NCI-H1436 treated with DMSO at 0.1 percent for 48 hours (cell line): ENCODE measurements at regions not wholly inside any gene's neighbourhood (a gene's known extent, or its start where the extent isn't known, plus 50 kb on each side); places are given as distances from the start of the nearest gene placed in this dataset.
"Not testable (repeated sequence)": the region's sequence is repeated elsewhere in the genome, so short reads cannot be mapped to it uniquely, and the experiment has no call there.

Experiments
- DNase-seq: peaks from one replicate; lab custom pipeline; 2025; lab: John Stamatoyannopoulos, UW

DNA sequence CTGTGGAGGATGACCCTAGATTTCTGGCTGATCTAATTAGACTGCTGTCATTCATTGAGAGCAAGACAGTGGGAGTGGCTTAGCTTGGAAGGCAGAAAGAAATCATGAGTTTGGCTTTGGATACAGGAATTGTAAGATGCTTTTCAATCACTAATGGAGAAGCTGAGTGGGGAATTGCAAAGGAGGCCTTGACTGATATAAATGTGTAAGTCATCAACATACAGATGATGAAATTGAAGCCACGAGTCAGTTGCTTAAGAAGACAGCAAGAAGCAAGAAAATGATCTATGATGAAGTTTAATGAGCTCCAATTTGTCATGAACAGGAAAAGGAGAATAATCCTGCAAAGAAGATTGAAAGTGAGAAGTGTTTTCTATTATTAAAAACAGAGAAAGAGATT lies 136.7 kb upstream of the C1QTNF7 start:
- DNase-seq, result no peak

DNA sequence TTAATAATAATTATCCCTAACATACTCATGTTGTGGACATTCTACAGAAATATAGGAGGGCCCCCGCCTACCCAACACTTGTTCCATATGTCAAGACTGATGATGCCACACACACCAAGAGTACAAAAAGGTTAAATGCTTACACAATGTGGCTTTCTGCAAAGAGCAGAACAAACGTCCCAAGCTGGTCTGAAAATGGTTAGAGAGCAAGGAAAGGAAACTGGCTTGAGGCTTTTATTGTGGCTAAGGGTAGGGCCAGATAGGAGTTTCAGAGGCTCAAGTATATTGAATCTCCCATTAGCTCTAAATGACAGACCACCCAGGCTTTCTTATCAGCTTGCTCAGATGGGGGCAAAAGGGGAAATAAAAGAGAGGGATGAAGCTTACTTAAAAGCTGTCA lies 134.1 kb upstream of the C1QTNF7 start:
- no peak for DNase-seq

DNA sequence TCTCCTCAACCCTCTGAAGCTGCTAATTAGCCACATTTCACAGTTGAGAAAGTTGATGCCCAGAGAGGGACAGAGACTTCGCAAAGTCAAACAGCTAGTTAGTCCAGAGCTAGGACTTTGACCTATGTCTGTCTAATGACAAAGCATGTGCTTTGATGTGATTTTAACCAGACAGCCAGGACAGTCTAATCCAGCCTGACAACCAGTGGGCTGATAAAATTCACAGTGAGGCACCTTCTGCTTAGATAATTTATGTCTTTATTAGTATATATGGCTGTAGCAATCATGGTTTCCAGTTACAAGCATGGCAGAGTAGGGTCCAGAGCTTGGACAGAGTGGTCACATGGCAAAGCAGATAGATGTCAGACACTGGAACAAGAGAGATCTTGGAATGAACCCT lies 133.6 kb upstream of the C1QTNF7 start:
- DNase-seq, result no peak

DNA sequence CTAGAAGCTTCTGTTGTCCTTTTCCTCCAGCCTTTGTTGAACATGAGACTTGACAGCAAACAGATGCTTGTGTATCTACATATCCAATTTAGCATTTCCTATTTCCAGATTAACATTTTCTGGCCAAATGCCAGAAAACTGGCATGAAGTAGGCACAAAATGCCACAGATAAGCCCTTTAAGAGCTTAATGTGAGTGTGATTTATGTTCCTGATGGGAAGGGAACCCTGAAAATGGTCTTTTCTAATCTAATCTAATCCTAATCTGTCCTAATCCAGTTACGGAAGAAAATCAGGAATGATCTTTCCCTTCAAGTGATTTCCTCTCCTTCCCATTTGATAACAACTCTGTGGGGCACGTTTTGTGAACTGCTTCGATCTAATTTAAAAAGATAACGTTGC lies 133.0 kb upstream of the C1QTNF7 start:
- DNase-seq, result no peak

DNA sequence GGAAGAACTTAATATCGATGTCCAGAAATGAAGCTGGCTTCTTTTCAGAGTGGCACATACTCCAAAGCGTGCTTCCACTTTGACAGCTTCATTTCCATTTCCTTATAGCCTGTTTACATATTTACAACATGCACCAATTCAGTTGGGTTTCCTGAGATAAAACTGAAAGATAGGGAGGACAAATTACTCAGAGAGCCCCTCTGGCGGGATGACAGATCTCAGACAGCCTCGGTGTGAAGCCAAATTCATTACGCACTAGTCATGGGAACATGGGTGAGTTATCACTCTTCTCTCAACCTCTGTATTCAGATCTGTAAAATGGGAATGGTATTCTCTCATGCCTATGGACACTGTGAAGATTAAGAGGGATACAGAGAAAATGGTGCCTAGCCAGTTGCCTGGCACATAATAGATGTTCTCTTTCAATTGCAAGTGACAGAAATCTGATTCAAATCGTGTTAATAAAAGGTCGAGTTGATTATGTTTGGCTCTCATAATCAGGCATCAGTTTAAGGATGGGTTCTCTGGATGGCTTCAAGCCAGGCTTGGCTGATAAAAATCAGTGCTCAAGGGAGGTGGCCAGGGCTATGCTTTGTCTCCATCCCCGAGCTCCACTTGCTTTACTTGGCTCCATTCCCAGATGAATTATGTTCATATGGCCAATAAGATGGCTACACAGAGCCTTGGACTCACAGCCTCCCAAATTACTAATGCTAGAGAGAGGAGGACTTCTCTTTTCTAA lies 132.2 kb upstream of the C1QTNF7 start:
- DNase-seq, result no peak

DNA sequence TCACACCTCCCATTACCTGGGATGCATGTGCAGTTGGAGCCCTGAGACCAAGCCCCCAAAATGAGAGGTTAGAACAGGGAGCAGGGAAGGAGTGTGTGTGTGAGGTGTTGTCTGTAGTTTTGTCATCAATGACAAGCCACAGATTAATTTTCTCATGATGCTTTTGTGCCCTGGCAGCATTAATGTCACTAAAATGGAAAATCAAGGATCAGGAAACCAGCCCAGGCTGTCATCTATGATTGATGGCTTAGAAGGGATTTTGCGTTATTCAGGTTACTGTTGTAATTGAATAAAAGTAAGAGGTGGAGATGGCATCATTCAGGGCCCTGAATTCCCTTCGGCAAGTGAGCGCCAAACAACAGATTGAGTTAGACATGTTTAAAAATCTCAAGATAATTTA lies 130.5 kb upstream of the C1QTNF7 start:
- no peak for DNase-seq

DNA sequence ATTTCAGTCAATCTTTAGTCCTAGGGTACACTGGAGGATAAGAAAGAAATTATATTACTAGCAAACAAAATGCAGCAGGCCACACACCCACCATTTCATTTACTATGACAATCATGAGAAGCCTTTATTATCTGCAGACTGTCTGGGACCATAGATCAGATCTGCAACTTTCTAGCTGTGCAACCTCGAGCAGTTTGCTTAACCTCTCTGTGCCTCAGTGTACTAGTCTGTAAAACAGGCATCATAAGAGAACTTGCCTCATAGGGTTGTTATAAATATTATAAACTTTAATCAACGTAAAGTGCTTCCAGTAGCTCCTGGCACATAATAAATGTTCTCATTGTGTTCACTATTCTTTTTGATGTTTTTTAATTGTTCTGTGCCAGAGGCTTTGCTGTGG lies 128.2 kb upstream of the C1QTNF7 start:
- DNase-seq, result no peak

DNA sequence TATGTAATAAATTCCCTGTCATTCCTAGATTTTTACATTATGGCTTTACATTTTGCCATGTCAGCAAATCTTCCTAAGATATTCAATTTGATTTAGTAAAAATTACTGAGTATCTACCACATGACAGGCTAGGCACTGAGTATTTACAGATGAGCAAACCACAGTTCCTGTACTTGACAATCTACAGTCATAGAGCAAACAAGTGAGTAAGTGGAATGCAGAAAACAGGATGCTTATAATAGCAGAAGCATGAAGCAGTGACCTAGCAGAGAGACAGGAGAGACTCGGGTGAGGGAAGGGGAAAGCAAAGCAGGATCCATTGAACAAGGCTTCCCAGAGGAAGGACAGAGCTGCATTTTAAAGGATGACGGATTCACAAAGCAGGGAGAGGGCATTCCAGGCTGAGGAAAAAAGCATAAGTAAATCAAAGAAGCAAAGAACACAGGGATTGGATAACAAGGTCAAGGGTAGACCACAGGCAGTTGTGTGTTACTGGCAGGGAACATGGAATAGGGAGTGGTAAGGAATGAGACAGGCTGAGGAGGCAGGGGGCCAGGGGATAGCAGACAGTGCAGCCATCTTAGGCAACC lies 124.7 kb upstream of the C1QTNF7 start:
- no peak for DNase-seq

DNA sequence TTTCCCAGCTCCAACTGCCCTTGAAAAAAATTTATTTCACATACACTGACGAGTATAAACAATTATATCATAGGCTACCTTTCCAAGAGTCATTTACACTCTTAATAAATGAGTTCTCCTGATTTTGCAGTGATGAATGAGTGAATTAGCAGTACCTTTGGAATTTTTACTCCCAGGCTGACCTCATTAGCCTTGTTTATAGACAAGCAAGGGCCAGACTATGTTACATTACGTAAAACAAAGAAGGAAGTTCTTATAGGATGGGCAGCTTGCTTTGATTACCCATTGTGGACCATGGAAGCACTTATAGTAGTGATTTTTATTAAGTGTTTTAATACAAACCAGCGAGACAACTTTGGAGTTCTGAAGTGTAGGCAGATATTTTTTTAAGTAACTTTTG lies 112.9 kb upstream of the C1QTNF7 start:
- DNase-seq, result no peak

DNA sequence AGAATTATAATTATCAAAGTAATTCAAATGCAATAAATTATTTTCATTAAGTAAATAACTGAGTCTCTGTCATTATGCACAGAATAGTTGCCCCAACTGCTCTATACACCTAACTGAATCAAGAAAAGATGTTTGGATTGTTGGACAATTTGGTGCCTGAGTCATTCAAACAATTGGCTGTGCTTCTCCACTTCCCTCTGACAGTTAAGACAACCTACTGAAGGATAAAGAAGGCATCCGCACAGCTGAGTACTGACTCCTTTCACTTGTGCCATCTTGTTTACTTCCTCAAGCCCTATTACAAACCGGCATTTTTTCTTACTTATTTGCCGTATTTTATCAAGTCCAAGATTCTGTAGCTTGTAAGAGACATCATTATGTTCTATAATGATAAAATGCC lies 110.6 kb upstream of the C1QTNF7 start:
- DNase-seq, result no peak

DNA sequence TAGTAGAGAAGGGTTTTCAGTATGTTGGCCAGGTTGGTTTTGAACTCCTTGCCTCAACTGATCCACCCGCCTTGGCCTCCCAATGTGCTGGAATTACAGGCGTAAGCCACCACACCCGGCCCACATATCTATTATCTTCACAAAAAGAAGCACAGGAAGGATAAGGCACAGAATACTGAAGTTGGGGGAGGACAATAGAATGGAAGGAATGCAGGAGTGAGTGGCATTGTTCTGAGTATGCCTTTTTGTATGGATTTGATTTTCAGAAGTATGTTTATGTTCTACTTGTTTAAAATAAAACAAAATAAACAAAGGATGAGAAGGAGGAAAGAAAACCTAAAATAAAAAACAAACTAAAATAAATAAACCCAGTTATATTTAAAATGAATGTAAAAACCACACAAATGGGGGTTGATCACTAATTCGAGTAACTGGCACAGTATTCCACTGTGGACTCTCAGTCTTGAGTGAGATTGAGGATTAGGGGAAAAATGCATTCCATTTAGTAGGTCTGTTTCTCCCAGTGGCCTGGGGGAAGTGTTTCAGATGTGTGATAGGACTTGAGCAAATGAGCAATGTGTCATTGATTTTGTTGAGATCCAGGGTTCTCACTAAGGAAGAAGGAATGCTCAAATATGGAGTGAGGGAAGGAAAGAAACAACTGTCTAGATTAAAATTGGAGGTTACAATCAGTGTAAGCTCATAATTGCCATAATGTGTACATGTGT lies 109.0 kb upstream of the C1QTNF7 start:
- DNase-seq, result no peak

DNA sequence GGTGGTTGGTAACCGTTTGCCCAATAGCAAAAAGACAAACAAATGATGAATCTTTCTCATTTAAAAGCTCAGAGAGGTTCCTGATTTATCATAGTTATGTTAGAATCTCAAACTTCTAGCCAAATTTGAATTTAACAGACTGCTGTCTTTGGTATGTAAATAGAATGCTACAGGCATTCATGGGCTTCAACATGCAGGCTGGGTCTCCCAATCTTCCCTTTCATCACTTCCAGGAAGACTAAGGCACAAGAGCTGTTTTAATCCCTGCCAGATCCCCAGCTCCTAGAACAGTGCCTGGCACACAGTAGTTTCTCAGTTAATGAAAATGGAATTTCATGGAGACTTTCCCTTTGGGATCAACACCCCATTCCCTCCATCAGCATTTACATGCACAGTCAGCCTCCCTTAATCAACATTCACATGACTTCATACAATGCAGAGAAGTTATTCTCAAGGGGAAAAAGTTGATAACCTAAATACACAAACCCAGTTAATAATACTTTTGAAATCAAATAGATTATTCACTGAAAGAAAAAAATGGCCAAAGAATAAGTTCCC lies 107.6 kb upstream of the C1QTNF7 start:
- DNase-seq, result no peak

DNA sequence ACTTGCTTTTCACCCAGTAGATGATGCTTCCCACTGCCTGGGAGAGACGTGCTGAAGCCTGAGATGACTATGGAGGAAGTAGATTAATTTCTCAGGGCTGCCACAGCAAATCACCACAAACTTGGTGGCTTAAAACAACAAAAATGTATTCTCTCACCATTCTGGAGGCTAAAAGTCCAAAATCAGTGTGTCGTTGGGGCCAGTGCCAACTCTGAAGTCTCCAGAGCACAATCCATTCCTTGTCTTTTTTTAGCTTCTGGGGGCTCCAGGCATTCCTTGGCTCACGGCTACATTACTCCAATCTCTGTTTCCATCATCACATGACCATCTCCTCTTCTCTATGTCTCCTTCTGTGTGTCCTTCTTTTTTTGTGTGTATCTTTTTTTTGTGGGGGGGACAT lies 105.8 kb upstream of the C1QTNF7 start:
- DNase-seq, result no peak

DNA sequence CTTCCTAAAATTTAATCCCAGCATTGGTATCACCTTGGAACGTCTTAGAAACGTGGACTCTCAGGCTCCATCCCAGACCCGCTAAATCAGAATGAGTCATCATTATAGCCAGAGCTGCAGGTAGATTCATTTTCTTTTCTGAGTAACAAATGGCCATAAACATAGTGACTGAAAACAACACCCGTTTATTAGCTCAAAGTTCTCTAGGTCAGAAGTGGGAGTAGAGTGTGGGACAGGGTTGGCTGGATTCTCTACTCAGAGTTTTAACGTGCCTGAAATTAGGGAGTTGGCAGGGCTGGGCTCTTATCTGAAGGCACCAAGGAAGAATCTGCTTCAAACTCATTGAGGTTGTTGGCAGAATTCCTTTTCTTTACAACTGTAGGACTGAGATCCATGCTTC lies 101.8 kb upstream of the C1QTNF7 start:
- DNase-seq, result no peak

DNA sequence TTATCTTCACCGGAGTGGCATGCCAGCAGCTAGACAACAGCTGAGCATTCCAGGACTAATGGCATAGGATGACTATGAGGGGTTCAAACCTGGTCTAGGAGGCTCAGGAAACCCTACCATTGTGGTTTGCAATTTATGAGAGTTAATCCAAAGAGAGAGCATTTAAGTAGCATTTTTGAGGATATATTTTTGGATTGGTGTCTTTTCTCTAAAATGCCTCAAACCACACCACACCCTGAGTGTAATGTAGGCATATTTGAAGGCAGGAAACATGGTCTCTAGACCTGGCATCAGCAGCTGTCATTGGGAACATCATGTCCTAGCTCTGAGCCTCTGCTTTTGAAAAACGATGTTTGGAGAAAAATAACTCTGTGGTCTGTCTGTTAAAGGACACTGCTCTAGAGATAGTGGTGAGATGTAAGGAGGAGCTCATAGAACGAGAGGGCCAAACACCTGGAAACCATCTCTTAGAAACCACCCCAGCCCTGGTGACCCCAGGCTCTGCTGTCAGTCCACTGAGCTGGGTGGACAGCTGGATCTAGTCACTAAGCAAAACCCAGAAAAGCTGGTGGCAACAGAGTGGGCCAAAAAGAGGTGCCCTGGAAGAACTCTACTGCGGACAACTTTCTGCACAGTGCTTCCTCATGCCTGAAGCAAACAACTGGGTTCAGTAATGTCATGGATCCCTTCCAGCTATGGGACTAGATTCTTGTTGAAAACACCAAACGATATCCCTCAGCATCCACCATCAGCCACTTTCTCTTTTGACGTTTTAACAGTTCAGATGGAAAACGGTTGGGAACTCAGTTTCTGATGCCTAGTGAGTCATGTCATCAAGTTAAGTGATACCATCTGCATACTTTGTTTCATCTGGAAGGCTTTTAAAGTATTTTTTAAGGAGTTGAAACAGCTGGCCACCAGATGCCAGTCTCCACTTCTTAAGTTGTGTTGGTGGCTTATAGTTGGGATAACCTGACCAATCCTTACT lies 100.2 kb upstream of the C1QTNF7 start:
- DNase-seq, result no peak

DNA sequence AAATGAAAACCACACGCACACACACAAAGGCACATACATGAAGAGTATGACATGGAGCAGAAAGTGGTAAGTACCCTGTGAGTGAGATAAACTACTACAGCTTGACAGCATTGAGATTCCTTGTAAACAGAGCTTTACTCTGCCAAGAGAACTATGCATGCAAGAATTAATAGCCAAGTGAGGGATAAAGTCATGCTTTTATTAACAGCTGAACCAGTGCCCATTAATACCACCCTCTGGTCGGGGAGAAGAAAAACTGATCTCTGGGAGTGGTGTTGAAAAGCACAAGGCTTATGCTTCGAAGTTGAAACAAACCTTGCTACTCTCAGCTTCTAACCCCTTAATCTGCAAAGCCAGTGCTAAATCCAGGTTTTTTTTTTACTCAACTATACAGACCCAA lies 95.9 kb upstream of the C1QTNF7 start:
- DNase-seq, result no peak

DNA sequence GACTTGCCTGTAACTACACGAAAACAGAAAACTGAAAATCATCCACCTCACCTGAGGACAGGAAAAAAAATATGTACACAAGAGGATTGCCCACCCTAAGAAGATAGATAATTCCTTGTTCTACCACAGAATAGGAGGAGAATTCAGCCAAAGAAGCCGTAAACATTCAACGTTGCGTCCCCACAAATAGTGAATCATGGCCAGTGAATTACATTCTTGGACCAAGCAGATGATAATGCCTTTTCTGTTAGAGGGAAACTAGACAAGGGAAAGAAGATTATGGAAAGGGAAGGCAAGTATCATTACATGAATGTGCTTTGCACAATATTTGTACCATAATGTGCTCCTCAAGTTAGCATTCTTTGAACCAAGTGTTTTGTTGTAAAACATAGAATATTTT lies 95.5 kb upstream of the C1QTNF7 start:
- no peak for DNase-seq

DNA sequence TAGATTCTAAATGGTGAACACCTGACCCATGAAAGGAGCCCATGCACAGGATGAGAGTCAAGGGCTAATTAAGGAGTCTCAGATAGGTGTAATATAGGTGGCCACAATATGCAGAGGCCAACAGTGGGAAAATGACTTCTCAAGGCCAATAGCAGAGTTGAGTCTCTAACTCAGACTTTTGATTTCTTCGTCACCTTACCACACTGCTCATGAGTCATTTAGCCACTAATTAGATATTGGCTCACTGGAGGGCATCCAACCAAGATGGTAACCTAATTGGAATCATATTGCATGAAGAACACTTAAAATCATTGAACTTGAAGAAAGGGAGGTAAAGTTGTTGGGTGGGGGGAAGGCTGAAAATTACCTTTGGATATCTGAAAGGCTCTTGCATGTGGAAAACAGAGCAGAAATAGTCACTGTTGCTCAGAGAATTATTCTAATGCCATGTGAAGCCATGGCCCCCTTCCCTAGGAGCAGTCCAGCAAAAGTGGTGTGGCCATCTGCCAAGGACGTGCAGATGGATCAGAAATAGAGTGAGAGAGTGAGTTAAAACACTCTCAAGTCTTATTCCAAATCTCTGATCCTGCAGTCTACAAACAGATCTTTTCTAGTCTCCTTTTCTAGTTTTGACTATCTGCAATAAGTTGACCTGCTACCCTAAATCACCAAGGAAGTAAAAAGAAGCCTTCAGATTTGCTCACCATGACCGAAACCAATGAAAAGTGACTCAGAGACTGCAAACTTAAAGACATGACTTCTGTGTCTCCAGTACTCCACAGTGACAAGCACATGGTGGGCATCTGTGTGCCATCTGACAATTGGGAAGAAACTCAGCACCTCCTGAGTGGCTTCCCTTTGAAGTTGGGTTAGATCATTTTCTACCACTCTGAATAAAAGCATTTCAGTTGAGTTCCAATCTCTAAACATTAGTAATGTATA lies 93.9 kb upstream of the C1QTNF7 start:
- no peak for DNase-seq

DNA sequence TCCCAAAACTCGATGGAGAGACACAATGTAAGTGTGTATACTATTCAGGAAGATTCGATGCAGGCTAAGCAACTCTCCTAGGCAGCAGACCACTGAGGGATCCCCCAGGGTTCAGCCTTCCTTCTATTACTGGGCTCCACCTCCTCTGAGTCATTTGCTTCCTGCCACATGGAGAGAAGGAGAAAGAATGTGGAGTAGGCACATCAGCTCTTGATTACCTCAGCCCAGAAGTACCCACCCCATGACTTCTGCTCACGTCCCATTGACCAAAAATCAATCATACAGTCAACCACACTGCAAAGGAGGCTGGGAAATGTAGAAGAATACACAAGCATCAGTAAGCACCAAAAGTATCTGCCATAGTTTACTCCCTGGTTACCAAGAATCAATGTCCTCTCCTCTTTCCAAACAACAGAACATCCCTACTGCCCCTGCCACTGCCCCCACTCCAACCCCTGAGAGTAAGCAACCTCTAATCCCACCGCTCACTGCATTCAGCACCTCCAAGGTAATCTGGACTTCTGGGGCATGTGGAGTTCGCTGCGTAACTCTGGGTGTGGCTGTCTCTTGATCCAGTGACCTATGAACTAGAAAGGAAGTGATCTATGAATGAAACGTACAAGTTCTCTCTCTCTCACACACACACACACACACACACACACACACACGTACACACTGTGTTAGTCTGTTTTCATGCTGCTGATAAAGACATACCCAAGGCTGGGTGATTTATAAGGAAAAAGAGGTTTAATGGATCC lies 91.2 kb upstream of the C1QTNF7 start:
- DNase-seq, result no peak

DNA sequence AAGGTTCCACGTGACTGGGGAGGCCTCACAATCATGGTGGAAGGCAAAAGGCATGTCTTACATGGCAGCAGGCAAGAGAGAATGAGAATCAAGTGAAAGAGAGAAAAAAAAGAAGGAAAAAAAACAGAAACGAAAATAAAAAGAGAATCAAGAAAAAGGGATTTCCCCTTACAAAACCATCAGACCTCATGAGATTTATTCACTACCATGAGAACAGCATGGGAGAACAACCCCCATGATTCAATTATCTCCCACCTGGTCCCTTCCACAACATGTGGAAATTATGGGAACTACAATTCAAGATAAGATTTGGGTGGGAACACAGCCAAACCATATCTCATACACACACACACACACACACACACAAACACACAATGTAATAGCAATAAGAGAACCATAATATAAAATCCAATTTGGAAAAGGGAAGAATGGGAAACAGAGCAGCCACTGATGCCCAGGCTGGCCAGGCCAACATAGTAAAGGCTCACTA lies 90.6 kb upstream of the C1QTNF7 start:
- not testable (repeated sequence) for DNase-seq
